Suprapubic skin (tissue), 4 donors: ENCODE measurements at regions not wholly inside any gene's neighbourhood (a gene's known extent, or its start where the extent isn't known, plus 50 kb on each side); places are given as distances from the start of the nearest gene placed in this dataset.

Experiments
- DNase-seq, 2 donors: peaks; one replicate each; pipeline ENCODE4 v3.0.0-alpha.2; 2019; ENCODE audit warnings: low spot score in 2 of 2
- H3K27ac ChIP-seq: fragments of 200-600 bp; sonication (generic); one replicate; pipeline ENCODE4 v1.5.1; 2019
- H3K27me3 ChIP-seq: fragments of 200-600 bp; sonication (generic); one replicate; pipeline ENCODE4 v1.5.1; 2019
- H3K36me3 ChIP-seq: fragments of 200-600 bp; sonication (generic); one replicate; pipeline ENCODE4 v1.5.1; 2019
- H3K4me1 ChIP-seq: fragments of 200-600 bp; sonication (generic); one replicate; pipeline ENCODE4 v1.5.1; 2019
- H3K4me3 ChIP-seq: fragments of 200-600 bp; sonication (generic); one replicate; pipeline ENCODE4 v1.5.1; 2019; ENCODE audit warnings: mild to moderate bottlenecking
- H3K9me3 ChIP-seq: fragments of 200-600 bp; sonication (generic); one replicate; pipeline ENCODE4 v1.5.1; 2019
- EP300 ChIP-seq: sonication (generic); formaldehyde crosslinking; IDR thresholded peaks from one replicate; pipeline ENCODE4 v1.6.1; 2017; ENCODE audit warnings: antibody characterized with exemption
- POLR2A ChIP-seq, 2 donors: fragments of 450-650 bp; IDR thresholded peaks; one replicate each; pipeline ENCODE4 v1.6.1; 2017; ENCODE audit warnings: antibody characterized with exemption in 2 of 2, mild to moderate bottlenecking in 2 of 2, moderate library complexity in 2 of 2
- POLR2AphosphoS5 ChIP-seq, 3 donors: sonication (generic); formaldehyde crosslinking; IDR thresholded peaks; one replicate each; pipeline ENCODE4 v1.6.1; 2017; ENCODE audit warnings: antibody characterized with exemption in 3 of 3
- WGBS: methylation state at CpG from one replicate; pipeline ENCODE4 v1.1.5; 2018; 5-methylcytosine and 5-hydroxymethylcytosine counted together
- TF ChIP-seq, protein P1 (sequence below), 2 donors: fragments of 200-600 bp in 1 of 2; fragments of 450-650 bp in 1 of 2; sonication (generic) in 1 of 2; IDR thresholded peaks; one replicate each; pipeline ENCODE4 v1.5.1; 2016 to 2019; ENCODE audit warnings: antibody characterized with exemption in 2 of 2, mild to moderate bottlenecking in 1 of 2, moderate library complexity in 1 of 2

DNA sequence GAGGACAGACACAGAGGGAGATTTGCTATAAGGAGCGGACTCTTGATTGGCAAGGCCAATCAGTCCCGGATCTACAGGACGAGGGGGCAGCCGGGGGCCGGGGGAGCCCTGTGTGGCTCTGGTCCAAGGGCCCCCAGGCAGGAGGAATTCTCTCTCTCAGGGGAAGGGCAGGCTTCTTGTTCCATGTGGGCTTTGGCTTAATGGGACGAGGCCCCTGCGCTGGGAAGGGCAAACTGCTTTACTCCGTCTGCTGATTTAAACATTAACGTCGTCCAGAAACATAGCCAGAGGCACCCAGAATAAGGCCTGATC, 75.9 kb downstream of the TMEM18 start:
- no peak for TF ChIP-seq EP300
- no peak for TF ChIP-seq POLR2AphosphoS5 (IDR thresholded peaks at IDR 0.05)
- no peak for TF ChIP-seq POLR2A (IDR thresholded peaks at IDR 0.05)
- TF ChIP-seq, protein P1, sequence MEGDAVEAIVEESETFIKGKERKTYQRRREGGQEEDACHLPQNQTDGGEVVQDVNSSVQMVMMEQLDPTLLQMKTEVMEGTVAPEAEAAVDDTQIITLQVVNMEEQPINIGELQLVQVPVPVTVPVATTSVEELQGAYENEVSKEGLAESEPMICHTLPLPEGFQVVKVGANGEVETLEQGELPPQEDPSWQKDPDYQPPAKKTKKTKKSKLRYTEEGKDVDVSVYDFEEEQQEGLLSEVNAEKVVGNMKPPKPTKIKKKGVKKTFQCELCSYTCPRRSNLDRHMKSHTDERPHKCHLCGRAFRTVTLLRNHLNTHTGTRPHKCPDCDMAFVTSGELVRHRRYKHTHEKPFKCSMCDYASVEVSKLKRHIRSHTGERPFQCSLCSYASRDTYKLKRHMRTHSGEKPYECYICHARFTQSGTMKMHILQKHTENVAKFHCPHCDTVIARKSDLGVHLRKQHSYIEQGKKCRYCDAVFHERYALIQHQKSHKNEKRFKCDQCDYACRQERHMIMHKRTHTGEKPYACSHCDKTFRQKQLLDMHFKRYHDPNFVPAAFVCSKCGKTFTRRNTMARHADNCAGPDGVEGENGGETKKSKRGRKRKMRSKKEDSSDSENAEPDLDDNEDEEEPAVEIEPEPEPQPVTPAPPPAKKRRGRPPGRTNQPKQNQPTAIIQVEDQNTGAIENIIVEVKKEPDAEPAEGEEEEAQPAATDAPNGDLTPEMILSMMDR (IDR thresholded peaks at IDR 0.05), result no peak
- H3K27me3 ChIP-seq, result no peaks in the 10 kb centered on the region

DNA sequence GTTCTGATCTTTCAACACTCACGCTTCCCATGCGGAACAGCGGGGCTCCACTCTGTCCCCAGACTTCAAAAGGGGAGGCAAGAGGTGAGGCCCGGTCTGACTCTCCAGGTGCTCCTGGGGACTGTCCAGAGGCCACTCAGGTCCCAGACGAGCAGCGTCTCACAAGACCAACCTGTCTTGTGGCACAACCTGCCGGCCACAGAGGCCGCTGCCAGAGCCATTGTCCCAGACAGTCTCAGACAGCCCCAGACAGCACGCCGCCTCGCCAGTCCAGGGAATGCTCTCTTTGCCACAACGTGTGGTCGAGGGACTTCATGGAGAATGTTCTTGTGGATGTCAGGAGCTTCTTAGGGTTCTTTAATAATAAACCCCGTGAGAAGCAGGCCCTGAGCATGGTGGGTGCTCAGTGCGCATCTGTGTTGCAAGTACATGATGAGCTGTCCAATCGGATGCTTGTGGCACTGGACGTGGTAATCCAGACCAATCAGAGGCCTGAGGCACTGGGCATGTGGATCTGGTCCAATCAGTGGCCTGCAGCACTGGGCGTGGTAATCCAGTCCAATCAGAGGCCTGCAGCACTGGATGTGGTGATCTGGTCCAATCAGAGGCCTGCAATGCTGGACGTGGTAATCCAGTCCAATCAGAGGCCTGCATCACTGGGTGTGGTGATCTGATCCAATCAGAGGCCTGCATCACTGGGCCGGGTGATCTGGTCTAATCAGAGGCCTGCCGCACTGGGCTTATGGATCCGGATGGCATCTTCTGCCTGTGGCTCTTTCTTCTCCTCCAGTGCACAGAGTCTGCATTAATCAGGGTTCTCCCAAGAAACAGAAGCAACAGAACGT, 76.4 kb downstream of the TMEM18 start:
- H3K36me3 ChIP-seq, result no peaks in the 10 kb centered on the region
- 88% methylated on average over 11 of the region's 23 CpGs for WGBS
- H3K4me3 ChIP-seq, result no peak overlapping the region
- TF ChIP-seq POLR2A (IDR thresholded peaks at IDR 0.05) (no peak), POLR2AphosphoS5 (IDR thresholded peaks at IDR 0.05) (no peak), EP300 (no peak)
- TF ChIP-seq, protein P1 (IDR thresholded peaks at IDR 0.05), result no peak
- H3K4me1 ChIP-seq, result no peaks in the 10 kb centered on the region
- no peaks in the 10 kb centered on the region for H3K9me3 ChIP-seq
- H3K27ac ChIP-seq, result no peak overlapping the region
- no peaks in the 10 kb centered on the region for H3K27me3 ChIP-seq
- DNase-seq, result no peak

More for the DNA sequence above, 75.9 kb downstream of the TMEM18 start:
- Histone ChIP-seq H3K9me3 (no peaks in the 10 kb centered on the region), H3K4me1 (no peaks in the 10 kb centered on the region), H3K4me3 (no peak overlapping the region), H3K36me3 (no peaks in the 10 kb centered on the region), H3K27ac (no peak overlapping the region)
- 85% methylated on average over 4 of the region's 10 CpGs for WGBS
- DNase-seq, result no peak

DNA sequence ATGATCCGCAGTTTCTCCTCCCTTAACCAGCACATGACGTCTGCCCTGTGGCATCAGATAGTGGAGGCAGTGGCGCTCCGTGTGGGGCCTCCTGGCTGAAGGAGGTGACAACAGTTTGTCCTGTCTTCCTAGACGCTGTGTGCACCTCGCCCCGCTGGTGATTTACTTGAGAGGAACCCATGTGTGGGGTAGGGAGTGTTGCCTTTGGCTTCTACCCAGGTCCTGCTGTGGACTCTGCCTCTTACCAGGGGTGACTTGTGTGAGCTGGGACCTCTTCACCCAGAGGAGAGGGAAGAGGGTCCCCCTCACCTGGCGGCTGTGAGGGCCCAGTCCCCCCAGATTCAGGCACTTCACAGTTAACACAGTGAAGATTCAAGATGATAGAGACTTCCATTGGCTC, 77.6 kb downstream of the TMEM18 start:
- no peaks in the 10 kb centered on the region for H3K27me3 ChIP-seq
- DNase-seq, result no peak
- 82% methylated on average over 7 of the region's 8 CpGs for WGBS

DNA sequence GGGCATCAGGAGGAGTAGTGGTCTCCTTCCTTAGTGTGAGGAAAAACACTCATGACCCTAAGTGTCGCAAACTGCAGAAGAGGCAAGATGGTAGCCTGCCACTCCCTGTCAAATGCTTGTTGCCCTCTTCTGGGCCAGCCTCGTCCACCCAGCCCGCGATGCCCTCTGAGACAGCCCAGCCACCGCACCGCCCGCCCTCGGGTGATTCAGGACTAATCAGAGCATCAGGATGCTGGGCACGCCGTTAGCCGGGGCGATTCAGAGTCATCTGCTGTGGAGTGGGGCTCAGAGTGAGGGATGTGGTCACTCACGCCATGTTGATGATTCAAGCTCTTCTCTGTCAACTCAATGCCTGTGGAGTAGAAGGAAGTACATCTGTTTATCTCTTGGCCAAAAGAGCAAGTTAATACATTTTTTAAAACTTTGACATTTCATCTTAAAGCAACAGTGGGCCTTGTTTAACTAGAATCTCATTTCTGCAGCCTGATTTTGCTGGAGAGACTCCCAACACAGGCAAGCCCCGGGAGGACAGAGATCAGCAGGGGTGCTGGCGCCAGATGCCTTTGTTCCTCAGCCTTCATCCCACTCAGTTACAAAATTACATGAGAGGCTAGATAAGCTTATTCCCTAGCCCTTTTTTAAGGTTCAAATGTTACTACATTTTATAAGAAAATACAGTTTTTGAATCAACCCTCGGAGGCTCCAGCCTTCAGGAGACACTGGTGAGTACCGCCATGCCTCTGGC, 79.0 kb downstream of the TMEM18 start:
- Histone ChIP-seq H3K4me1 (no peaks in the 10 kb centered on the region), H3K9me3 (no peaks in the 10 kb centered on the region), H3K27me3 (no peaks in the 10 kb centered on the region), H3K27ac (no peak overlapping the region), H3K36me3 (no peaks in the 10 kb centered on the region), H3K4me3 (no peak overlapping the region)
- 92% methylated on average over 11 of the region's 17 CpGs for WGBS
- TF ChIP-seq POLR2AphosphoS5 (IDR thresholded peaks at IDR 0.05), result no peak
- no peak for TF ChIP-seq EP300
- no peak for TF ChIP-seq POLR2A (IDR thresholded peaks at IDR 0.05)
- TF ChIP-seq, protein P1 (IDR thresholded peaks at IDR 0.05), result no peak
- DNase-seq, result no peak

More for the DNA sequence above, 77.6 kb downstream of the TMEM18 start:
- no peak overlapping the region for H3K27ac ChIP-seq
- no peaks in the 10 kb centered on the region for H3K4me1 ChIP-seq
- no peaks in the 10 kb centered on the region for H3K9me3 ChIP-seq
- H3K4me3 ChIP-seq, result no peak overlapping the region
- TF ChIP-seq POLR2AphosphoS5 (IDR thresholded peaks at IDR 0.05), result no peak
- TF ChIP-seq, protein P1 (IDR thresholded peaks at IDR 0.05), result no peak
- no peak for TF ChIP-seq POLR2A (IDR thresholded peaks at IDR 0.05)
- TF ChIP-seq EP300, result no peak
- H3K36me3 ChIP-seq, result no peaks in the 10 kb centered on the region

DNA sequence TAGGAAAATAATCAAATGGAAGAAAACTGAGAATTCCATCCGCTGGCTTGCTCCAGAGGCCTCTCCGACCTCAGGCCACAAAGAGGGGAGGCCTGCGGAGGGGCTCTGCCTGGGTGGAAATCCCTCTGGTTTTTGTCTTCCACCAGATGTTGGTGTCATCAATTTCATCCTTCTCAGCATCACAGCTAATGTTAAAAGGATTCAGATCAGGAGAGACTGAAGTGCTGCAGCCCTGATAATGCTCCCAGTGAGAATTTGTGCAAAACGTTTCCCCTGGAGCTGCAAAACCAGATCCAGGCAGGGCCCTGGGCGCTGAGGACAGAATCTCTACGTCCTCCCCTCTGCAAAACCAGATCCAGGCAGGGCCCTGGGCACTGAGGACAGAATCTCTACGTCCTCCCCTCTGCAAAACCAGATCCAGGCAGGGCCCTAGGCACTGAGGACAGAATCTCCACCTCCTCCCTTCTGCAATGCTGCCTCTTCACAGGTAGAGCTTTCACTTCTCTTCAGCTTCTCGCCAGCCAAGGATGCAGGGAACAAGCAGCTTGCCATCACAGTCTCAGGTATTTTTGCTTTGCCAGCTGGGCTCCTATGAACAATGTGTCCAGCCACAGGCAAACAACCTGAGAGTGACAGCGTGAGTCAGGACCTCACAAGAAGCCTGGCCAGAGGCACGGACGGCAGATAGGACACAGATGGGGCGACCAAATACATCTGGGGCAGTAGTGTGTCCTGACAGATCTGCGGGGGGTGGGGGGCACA, 81.2 kb downstream of the TMEM18 start:
- no peak for DNase-seq
- TF ChIP-seq POLR2AphosphoS5 (IDR thresholded peaks at IDR 0.05), result no peak
- TF ChIP-seq POLR2A (IDR thresholded peaks at IDR 0.05), result no peak
- no peak for TF ChIP-seq EP300
- TF ChIP-seq, protein P1 (IDR thresholded peaks at IDR 0.05), result no peak
- no peak overlapping the region for H3K27ac ChIP-seq
- H3K9me3 ChIP-seq, result no peaks in the 10 kb centered on the region
- 86% methylated on average over 13 of the region's 13 CpGs for WGBS
- no peaks in the 10 kb centered on the region for H3K27me3 ChIP-seq
- no peak overlapping the region for H3K4me3 ChIP-seq
- H3K36me3 ChIP-seq, result no peaks in the 10 kb centered on the region
- H3K4me1 ChIP-seq, result no peaks in the 10 kb centered on the region
